ENCODE measurements at regions not wholly inside any gene's neighbourhood (a gene's known extent, or its start where the extent isn't known, plus 50 kb on each side); places are given as distances from the start of the nearest gene placed in this dataset.

DNA sequence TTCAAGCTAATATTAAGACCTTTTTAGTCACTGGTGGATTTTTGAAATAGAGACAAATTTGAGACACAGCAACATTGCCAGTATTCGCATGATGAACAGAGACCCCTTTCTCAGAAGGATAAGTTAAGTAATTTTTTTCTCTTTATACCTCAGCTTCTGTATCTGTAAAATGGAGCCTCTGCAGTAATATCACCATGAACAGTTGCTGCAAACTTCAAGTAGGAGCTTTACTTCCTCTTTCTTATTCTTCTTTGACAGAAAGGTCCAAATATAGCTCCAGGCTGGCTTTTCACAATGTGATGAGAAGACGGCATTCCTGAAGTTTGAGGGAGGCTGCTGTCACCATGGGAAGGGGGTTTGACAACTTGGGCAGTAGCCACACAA is 158.7 kb downstream of the TDRD15 start:
- TF ChIP-seq, protein P1, sequence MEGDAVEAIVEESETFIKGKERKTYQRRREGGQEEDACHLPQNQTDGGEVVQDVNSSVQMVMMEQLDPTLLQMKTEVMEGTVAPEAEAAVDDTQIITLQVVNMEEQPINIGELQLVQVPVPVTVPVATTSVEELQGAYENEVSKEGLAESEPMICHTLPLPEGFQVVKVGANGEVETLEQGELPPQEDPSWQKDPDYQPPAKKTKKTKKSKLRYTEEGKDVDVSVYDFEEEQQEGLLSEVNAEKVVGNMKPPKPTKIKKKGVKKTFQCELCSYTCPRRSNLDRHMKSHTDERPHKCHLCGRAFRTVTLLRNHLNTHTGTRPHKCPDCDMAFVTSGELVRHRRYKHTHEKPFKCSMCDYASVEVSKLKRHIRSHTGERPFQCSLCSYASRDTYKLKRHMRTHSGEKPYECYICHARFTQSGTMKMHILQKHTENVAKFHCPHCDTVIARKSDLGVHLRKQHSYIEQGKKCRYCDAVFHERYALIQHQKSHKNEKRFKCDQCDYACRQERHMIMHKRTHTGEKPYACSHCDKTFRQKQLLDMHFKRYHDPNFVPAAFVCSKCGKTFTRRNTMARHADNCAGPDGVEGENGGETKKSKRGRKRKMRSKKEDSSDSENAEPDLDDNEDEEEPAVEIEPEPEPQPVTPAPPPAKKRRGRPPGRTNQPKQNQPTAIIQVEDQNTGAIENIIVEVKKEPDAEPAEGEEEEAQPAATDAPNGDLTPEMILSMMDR (IDR thresholded peaks at IDR 0.05; ENCODE audit: insufficient read depth, low read length, poor library complexity, severe bottlenecking) = no peak
- TF ChIP-seq EZH2phosphoT487 (conservative IDR thresholded peaks at IDR 0.05; ENCODE audit: low read length) = no peak
